ENCODE measurements at regions not wholly inside any gene's neighbourhood (a gene's known extent, or its start where the extent isn't known, plus 50 kb on each side); places are given as distances from the start of the nearest gene placed in this dataset.

GRCh38 chr6:163720005-163720404 is 305.5 kb downstream of the QKI start:
- H3K27ac ChIP-seq, result no peak overlapping the region
- ATAC-seq, result peak; percentile 46
- no peaks in the 10 kb centered on the region for H3K9me3 ChIP-seq
- no peak overlapping the region for H3K4me3 ChIP-seq
- WGBS, 2 donors (ENCODE audit: low coverage in 1 of 2), result 57 to 84% methylated on average over 5 of the region's 5 CpGs
- no peaks in the 10 kb centered on the region for H3K4me1 ChIP-seq
- H3K36me3 ChIP-seq, result no peaks in the 10 kb centered on the region
- TF ChIP-seq EP300 (IDR thresholded peaks at IDR 0.05) (no peak), CTCF (IDR thresholded peaks at IDR 0.05) (no peak), POLR2AphosphoS5 (IDR thresholded peaks at IDR 0.05) (no peak), POLR2A (IDR thresholded peaks at IDR 0.05) (no peak)
- H3K27me3 ChIP-seq, result no peaks in the 10 kb centered on the region

- TF ChIP-seq POLR2A (IDR thresholded peaks at IDR 0.05) (no peak), CTCF (IDR thresholded peaks at IDR 0.05) (no peak), POLR2AphosphoS5 (IDR thresholded peaks at IDR 0.05) (no peak), EP300 (IDR thresholded peaks at IDR 0.05) (no peak)
- no peak for ATAC-seq
- Histone ChIP-seq H3K27ac (no peak overlapping the region), H3K27me3 (no peaks in the 10 kb centered on the region), H3K4me1 (no peaks in the 10 kb centered on the region), H3K9me3 (no peaks in the 10 kb centered on the region), H3K36me3 (no peaks in the 10 kb centered on the region), H3K4me3 (no peak overlapping the region)
- 80 to 82% methylated on average over 10 to 13 of the region's 20 CpGs for WGBS, 2 donors (ENCODE audit: low coverage in 1 of 2)
Measured at GRCh38 chr6:163719028-163719742, 304.7 kb downstream of the QKI start.

- no peak for ATAC-seq
- Histone ChIP-seq H3K9me3 (no peaks in the 10 kb centered on the region), H3K4me3 (no peak overlapping the region), H3K27me3 (no peaks in the 10 kb centered on the region), H3K4me1 (no peaks in the 10 kb centered on the region), H3K27ac (no peak overlapping the region), H3K36me3 (no peaks in the 10 kb centered on the region)
- 93 to 94% methylated on average over 1 to 2 of the region's 2 CpGs for WGBS, 2 donors (ENCODE audit: low coverage in 1 of 2)
- TF ChIP-seq EP300 (IDR thresholded peaks at IDR 0.05) (no peak), POLR2AphosphoS5 (IDR thresholded peaks at IDR 0.05) (no peak), POLR2A (IDR thresholded peaks at IDR 0.05) (no peak), CTCF (IDR thresholded peaks at IDR 0.05) (no peak)
Measured at GRCh38 chr6:163718537-163718936, 304.0 kb downstream of the QKI start.

GRCh38 chr6:163717106-163717764 is 302.7 kb downstream of the QKI start:
- no peak for ATAC-seq
- Histone ChIP-seq H3K9me3 (no peaks in the 10 kb centered on the region), H3K4me3 (no peak overlapping the region), H3K36me3 (no peaks in the 10 kb centered on the region), H3K27me3 (no peaks in the 10 kb centered on the region), H3K27ac (no peak overlapping the region), H3K4me1 (peaks cover 0 to 10% (median 6%) of the 10 kb centered on the region in 3 donors)
- WGBS, 2 donors (ENCODE audit: low coverage in 1 of 2), result 77 to 84% methylated on average over 4 to 9 of the region's 9 CpGs
- TF ChIP-seq POLR2AphosphoS5 (IDR thresholded peaks at IDR 0.05) (no peak), POLR2A (IDR thresholded peaks at IDR 0.05) (no peak), EP300 (IDR thresholded peaks at IDR 0.05) (no peak), CTCF (IDR thresholded peaks at IDR 0.05) (no peak)

GRCh38 chr6:163716690-163717089 is 302.2 kb downstream of the QKI start:
- ATAC-seq, result no peak
- no peak overlapping the region for H3K27ac ChIP-seq

More at GRCh38 chr6:163716690-163717089, 302.2 kb downstream of the QKI start:
- no peaks in the 10 kb centered on the region for H3K36me3 ChIP-seq
- no peak for TF ChIP-seq POLR2A (IDR thresholded peaks at IDR 0.05)
- no peak for TF ChIP-seq EP300 (IDR thresholded peaks at IDR 0.05)
- TF ChIP-seq POLR2AphosphoS5 (IDR thresholded peaks at IDR 0.05), result no peak
- TF ChIP-seq CTCF (IDR thresholded peaks at IDR 0.05), result no peak
- H3K4me3 ChIP-seq, result no peak overlapping the region
- peaks cover 0 to 16% (median 10%) of the 10 kb centered on the region in 3 donors for H3K4me1 ChIP-seq
- no peaks in the 10 kb centered on the region for H3K27me3 ChIP-seq
- 60 to 100% methylated on average over 1 of the region's 6 CpGs for WGBS, 2 donors (ENCODE audit: low coverage in 1 of 2)
- no peaks in the 10 kb centered on the region for H3K9me3 ChIP-seq
